Activated gamma-delta T cell (primary cell): ENCODE measurements at regions not wholly inside any gene's neighbourhood (a gene's known extent, or its start where the extent isn't known, plus 50 kb on each side); places are given as distances from the start of the nearest gene placed in this dataset.
"Not testable (repeated sequence)": the region's sequence is repeated elsewhere in the genome, so short reads cannot be mapped to it uniquely, and the experiment has no call there.

ENCODE experiments used
- DNase-seq: peaks from one replicate; lab custom pipeline; 2025; lab: John Stamatoyannopoulos, UW

DNA sequence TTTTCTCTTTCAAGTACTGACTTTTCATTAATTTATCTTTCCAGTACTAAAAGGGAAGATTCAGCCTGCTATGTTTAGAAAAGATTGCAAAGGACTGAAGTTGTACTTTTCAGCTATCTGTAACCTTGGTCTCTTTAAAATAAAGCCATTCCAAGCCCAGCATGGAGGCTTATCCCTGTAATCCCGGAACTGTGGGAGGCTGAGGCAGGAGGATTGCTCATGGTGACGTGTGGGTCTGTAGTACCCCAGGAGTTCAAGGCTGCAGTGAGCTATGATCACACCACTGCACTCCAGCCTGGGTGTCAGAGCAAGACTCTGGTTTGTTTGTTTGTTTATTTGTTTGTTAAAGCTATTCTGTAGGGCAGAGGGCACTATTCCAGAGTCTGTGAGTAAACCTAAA, 50.6 kb upstream of the TMEM170B start:
- no peak for DNase-seq

DNA sequence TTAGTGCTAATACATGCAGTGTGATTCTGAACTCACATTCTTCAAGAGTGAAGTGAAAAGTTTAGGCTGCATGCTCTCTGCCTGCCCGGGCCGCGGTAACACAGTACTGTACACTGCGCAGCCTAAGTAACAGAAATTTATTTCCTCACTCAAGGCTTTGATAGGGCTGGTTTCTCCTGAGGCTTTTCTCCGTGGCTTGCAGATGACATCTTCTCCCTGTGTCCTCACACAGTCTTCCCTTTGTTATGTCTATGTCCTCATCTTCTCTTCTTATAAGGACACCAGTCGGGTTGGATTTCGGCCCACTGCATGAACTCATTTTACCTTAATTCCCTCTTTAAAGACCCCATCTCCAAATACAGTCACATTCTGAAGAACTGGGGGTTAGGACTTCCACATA, 51.1 kb upstream of the TMEM170B start:
- no peak for DNase-seq

DNA sequence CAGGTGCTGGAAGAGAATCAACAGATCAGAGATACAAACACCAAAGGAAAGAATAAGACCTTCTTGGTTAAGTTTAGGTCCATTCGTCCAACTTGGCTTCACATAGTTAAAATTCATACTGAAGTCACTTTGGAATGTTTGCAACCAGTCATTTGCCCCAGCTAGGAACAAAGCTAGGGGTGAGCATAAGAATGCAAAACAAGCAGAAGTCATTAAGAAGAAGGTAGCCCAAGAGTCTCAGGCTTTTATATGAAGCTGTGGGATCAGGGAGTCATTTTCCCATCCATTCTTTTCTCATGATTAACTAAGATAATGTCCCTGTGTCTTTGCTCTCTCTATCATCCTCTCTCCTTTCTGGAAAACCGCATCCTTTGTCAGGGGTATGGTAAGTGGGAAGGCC, 51.5 kb upstream of the TMEM170B start:
- no peak for DNase-seq

DNA sequence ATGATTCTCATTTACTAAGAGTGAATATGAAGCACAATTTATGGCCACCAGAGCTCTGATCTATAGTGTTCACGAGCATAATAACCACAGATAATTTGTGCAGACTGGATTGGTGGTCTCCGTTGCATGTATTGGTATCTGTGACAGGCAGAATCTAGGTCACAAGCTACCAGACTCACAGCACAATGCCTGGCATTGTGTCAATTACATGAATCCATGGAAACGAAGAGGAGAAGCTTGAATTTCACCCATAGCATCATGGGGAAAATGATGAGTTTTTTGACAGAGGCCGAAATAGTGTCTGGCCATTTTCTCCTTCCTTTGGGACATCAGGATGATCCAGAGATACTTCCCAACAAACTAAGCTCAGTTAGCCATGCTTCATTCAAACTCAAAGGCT, 52.3 kb upstream of the TMEM170B start:
- DNase-seq: no peak

DNA sequence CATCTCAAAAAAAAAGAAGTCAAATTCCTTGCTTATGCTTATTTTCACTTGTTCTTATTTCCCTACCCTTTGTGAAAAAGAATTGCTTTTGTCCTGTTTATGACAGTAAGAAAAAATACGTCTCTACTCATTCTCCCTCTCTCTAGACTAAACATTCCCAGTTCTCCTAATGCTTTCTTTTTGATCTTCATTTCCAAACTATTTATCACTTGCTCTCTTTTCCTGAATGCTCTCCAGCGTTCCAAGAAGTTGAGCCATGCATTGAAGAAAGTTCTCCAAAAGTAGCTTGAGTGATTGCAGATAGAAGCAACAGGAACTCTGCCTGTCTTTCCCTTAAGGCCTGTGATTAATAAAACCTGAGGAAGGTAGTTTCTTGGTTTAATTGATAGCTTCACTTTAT, 53.1 kb upstream of the TMEM170B start:
- no peak for DNase-seq

DNA sequence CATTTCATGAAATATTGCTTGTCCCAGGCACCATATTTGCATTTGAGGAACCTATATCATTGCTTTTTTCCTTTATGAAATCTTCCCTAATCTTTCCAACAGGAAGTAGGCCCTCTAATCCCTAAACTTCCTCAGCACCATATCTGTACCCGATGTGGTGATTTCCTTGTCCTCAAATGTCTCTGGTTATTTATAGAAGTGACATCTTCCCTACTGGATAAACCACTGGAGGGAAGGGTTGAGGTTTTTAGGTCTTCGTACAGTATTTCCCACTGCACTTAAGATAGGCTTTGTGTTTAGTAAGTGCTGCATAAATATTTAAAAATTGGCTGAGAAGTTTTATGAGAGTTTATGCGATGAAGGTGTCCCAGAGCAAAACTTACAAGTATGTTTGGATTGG, 54.9 kb upstream of the TMEM170B start:
- no peak for DNase-seq

DNA sequence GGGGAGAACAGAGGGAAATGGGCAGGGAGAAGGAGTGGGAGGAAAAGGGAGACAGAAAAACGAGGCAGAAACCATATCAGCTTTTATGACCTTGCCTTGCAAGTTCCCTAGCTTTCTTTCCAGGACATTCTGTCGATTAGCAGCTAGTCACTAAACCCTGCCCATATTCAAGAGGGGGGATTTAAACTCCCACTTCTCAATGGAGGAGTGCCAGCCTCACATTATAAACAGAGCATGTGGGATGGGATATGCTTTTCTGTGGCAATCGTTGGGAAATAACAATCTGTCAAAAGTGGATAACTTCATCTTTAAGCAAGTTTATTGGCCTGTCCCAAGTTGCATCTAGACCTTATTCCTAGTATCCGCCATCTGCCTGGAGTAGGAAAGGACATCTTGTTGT, 57.0 kb upstream of the TMEM170B start:
- no peak for DNase-seq

DNA sequence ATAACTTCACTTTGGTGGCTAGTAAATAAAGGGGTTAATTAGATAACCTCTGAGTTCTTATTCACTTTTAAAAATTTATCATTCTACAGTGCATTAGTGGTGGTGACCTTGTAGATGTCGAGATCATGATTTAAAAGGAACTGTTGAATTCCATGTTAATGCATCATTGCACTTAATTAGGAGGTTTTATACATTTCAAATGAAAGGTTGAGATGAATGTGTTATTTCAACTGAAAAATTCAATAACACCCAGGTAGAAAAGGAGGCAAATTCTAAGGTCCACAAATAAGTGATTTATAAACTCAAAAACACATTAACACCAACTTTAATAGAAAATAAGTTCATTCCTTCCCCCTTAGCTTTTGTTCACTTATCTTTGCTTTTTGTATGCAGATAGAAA, 58.3 kb upstream of the TMEM170B start:
- DNase-seq: no peak

DNA sequence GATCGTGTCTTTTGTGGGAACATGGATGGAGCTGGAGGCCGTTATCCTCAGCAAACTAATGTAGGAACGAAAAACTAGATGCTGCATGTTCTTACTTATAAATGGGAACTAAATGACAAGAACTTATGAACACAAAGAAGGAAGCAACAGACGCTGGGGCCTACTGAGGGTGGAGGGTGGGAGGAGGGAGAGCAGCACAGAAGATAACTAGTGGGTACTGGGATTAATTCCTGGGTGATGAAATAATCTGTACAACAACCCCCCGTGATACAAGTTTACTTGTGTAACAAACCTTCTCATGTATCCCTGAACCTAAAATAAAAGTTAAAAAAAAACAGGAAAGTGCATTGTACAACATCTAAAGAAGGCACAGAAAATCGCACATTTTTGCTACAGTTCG, 59.0 kb upstream of the TMEM170B start:
- no peak for DNase-seq

DNA sequence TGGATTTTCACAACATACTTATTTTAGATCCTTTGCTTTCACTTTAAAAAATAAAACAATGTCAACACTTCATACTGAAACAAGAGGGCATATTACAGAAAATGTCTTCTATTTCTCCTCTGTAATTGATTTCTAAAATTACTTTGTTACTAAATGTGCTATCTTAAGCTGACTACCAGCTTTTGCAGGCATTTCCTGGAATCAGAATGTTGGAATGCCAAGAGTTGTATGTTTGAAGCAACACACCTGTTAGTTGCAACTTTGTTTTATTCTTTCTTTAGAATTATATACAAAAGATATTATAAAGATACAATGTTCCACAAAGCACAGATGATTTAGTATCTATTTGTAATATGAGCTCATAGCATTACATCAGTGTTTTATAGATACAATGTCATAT, 62.5 kb upstream of the TMEM170B start:
- DNase-seq: no peak

DNA sequence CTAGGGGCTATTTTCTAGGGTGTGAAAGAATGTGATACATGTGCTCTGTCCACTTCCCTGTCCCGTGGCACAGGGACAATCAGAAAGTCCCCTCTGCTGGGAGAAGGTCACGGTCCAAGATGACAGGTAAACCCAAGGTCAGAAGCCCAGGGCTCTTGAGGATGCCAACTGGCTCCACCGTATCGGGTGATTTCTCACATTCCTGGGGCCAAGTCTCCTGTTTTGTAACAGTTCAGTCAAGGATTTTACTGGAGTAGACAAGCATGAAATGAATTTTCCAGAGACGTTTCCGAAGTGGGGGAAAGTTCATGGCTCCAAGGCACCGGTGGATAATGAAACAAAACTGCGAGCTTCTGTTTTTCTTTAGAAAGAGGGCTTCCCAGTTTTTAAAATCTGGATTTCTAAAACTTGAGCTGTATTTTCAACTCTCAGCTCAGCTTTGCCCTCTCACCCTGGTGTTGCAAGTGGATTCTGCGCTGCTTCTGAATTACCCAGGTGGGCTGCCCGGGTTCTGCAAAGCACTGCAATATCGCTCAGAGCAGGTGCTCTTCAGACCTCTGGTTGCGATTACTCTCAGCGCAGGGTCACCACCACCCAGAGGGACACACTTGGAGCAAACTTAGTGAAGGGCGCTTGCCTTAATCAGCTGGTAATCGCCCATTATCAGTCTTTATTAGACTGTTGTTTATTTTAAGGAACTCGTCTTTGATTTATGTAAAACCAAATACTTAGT, 64.4 kb upstream of the TMEM170B start:
- no peak for DNase-seq

DNA sequence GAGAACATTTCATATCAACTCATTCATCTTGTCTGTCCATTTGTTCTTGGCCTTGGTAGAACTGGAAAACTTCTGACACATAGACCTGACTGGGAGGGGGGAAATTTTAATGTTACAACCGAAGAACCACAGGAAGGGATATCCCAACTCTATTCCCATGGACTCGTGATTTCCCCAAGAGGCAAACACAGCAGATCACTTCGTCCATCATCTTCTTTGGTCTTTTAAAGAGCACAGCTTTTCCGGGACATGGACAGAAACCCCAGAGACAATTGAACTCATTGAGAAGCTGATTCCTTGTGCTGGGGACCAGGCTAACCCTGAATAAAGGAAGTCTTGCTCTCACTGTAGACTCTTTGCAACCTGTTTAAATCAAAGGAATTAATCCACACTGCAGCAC, 66.3 kb upstream of the TMEM170B start:
- DNase-seq: no peak

DNA sequence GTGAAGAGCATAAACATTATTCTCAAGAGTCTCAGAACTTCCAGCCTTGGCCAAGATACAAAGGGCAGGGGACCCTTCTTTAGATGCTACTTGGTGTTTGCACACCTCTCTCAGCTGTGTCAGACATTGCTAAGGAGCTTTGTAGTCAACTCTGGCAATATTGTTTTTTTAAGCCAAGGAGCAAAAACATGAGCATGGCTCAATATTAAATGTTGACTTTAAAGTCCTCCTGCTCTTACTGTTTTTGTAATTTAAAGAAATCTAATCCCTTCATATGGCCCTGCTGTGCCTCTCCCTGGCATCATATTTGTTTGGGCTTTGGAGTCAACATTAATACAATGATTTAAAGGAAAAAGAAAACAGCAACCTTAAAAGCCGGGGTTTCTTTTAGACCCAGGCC, 67.9 kb upstream of the TMEM170B start:
- no peak for DNase-seq

DNA sequence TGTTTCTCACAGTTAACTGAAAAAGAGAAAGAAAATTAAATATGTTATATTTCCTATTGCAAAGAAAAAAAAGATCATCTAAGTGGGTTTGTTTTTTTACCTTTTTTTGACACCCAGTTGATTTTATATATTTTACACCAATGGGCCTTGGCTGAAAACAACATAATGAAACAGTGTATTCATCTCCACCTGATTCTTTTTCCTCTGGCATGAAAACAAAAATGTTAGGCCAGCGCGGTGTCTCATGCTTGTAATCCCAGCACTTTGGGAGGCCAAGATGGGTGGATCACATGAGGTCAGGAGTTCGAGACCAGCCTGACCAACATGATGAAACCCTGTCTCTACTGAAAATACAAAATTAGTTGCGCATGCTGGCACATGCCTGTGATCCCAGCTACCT, 69.3 kb upstream of the TMEM170B start:
- not testable (repeated sequence) for DNase-seq

DNA sequence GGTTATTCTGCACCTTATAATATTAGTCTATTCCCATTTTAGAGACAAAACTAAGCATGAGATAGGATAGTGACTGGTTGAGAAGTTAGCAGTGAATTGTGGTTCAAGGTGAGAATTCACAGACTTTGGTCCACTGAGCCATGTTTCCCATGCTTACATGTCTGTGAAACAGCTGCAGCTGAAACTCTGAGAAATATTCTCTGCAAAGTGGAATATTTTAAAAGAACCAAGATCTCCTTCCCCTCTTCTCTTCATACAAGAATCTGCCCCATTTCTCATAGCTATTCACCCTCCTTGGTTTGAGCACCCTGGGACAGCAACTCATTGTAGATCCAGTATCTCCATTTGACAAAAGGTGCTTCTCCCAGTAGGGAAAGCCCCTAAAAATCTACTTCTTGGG, 70.2 kb upstream of the TMEM170B start:
- DNase-seq: no peak

DNA sequence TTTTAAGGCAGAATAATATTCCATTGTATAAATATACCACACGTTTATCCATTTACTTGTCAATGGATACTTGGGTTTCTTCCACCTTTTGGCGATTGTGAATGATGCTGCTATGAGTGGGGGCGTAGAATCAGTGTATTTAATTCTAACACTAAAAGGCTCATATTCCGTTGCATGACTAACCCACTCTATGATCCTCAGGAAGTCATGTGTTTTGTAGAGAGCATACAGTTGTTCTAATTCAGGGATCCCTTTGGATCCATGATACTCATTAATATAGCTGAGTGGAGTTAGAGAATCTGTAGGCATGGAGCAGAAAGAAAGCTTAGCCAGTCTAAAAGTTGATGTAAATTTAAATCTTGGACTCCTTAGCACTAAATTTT, 74.2 kb upstream of the TMEM170B start:
- no peak for DNase-seq

DNA sequence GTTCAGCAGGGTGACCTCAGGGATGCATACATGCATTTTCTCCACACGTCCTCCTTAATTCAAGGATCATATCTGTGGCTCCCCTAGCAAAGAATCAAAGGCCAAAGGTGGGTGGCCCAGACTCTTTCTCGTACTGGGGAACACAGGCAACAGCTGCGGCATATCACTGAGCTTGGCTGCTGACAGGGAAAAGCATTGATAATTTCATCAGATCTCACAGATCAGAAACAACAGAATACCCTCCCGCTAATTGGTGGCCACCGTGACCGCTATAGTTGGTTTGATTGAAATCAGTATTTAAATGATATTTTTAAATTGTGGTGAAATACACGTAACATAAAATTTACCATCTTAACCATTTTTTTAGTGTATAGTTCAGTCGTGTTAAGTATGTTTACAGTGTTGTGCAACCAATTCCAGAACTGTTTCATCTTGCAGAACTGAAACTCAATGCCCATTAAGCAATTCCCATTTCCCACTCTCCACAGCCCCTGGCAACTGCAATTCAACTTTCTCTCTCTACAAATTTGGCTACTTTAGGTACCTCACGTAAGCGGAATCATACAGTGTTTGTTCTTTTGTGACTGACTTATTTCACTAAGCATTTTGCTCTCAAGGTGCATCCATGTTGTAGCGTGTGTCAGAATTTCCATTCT, 74.7 kb upstream of the TMEM170B start:
- DNase-seq: no peak

DNA sequence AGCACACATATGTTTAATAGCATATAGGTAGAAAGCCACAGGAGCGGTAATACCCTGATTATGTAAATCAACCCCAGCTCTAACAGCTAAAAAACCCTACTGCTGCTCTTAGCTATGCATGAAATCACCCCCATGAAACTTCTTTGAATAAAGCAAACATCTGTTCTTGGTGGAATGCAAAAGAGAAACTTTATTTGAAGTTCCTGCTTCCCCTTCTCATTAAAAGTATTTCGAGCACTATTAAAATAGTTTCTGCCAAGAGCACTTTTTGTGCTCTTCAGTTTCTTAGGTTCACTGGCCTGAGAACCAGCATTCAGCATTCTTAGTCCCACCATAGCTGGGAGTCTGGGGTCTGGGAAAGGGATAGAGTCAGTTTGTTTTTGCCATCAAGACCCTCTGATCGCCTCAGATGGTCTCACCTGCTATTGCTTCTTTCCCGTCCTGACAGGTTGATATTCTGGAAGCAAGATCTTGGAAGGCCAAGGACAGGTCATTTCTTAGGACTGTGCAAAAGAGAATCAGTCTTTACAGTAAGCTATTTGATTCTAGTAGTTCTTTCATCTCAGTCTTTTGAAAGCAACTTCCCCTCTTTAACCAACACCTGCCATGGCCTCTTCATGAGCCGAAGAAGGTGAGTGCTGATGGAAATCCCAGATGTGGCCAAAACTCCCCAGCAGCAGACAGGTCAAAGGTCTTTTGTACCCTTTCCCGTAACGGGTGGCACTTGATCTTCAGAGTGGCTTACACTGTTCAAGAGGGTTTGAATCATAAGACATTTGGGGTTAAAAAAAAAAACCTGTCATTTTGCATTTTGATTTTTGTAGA, 76.5 kb upstream of the TMEM170B start:
- no peak for DNase-seq

DNA sequence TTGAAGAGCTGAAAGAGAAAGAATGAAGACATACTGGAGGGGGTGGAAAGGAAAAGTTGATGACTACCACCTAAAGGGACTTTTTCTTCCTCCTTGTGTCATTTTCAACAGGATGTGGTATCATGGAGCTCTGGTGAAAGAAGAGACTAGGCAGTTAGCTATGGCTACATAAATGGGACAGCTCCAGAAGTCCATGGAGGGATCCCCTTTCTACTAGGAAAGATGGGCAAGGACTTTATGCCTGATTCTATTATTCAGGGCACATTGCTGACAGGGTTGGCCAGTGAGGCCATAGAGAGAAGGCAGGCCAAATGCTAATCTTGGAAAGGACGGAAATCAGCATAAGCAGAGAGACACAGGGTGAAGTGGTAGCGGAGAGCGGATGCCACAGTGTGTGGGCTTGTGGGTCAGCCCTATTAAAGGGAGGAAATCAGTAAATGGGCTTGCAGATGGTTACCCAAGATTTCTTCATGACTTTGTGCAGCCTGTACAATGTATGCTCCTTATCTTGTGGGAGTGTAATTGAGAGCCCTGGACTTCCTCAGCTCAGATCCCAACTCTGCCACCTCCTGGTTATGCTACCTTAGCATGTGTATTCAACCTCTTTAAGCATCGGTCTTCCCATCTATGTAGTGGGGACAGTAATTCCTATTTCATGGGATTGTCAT, 77.4 kb upstream of the TMEM170B start:
- DNase-seq: no peak

DNA sequence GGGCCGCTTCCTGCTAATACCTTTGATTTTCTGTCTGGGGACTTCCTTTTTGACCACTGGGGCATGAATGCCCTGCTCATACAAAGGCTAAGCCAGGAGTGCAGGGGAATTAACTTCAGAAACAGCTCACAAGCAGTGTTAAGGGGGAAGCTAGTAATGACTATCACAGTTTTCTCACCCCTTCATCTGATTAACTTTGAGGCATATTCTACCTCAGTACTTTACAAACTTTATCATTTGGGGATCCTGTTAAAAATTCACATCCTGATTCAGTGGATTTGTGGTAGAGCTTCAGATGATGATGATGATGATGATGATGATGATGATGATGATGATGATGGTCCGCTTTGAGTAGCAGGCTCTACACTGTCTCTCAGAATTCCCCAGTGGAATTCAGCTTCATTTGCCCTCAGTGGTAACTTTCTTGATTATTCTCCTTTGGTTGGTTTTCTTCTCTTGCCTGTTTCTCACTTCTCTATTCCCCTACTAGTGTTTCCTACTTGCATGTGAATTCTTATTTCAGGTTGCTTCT, 78.4 kb upstream of the TMEM170B start:
- no peak for DNase-seq

DNA sequence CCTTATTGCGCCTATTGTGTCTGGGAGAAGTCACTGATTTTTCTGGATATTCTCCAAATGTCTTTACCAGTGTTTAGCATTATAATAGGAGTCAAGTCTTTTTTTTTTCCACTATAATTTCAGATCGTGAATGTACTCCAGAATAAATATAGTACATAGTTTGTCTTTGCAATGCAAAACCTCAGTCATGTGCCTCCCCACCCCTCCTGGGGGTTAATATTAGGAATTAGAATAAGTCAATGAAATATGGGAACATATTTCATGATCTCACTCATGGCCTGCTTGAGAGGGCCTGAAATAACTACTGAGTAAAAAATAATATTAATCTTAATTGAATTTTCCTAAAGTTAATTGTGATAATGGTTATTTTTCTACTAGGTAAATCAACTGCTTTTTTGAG, 79.0 kb upstream of the TMEM170B start:
- DNase-seq: no peak

DNA sequence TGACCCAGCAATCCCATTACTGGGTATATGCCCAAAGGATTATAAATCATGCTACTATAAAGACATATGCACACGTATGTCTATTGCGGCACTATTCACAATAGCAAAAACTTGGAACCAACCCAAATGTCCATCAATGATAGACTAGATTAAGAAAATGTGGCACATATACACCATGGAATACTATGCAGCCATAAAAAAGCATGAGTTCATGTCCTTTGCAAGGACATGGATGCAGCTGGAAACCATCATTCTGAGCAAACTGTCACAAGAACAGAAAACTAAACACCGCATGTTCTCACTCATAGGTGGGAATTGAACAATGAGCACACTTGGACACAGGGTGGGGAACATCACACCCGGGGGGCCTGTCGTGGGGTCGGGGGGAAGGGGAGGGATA, 80.1 kb upstream of the TMEM170B start:
- DNase-seq: not testable (repeated sequence)
